ENCODE measurements at regions not wholly inside any gene's neighbourhood (a gene's known extent, or its start where the extent isn't known, plus 50 kb on each side); places are given as distances from the start of the nearest gene placed in this dataset.
"Not testable (repeated sequence)": the region's sequence is repeated elsewhere in the genome, so short reads cannot be mapped to it uniquely, and the experiment has no call there.

- FAIRE-seq, result no peak
Observed at GRCh38 chr13:74761801-74762757, 627.9 kb upstream of the KLF12 start.

GRCh38 chr13:74758188-74758587, 624.0 kb upstream of the KLF12 start:
- no peak for FAIRE-seq
- no peak for TF ChIP-seq POLR2A (IDR thresholded peaks at IDR 0.05; ENCODE audit: low read depth, low read length)
- no peak for DNase-seq (ENCODE audit: insufficient read length, low spot score)

More at GRCh38 chr13:74761801-74762757, 627.9 kb upstream of the KLF12 start:
- no peak for DNase-seq (ENCODE audit: insufficient read length, low spot score)
- no peak for TF ChIP-seq POLR2A (IDR thresholded peaks at IDR 0.05; ENCODE audit: low read depth, low read length)

GRCh38 chr13:74755065-74755464, 620.9 kb upstream of the KLF12 start:
- FAIRE-seq (no peak), DNase-seq (ENCODE audit: insufficient read length, low spot score) (no peak)
- no peak for TF ChIP-seq POLR2A (IDR thresholded peaks at IDR 0.05; ENCODE audit: low read depth, low read length)

GRCh38 chr13:74751739-74752138, 617.5 kb upstream of the KLF12 start:
- FAIRE-seq (no peak), DNase-seq (ENCODE audit: insufficient read length, low spot score) (no peak)
- TF ChIP-seq POLR2A (IDR thresholded peaks at IDR 0.05; ENCODE audit: low read depth, low read length), result no peak

GRCh38 chr13:74747186-74747955, 613.2 kb upstream of the KLF12 start:
- no peak for FAIRE-seq
- DNase-seq (ENCODE audit: insufficient read length, low spot score), result no peak
- TF ChIP-seq POLR2A (IDR thresholded peaks at IDR 0.05; ENCODE audit: low read depth, low read length), result no peak

- no peak for DNase-seq (ENCODE audit: insufficient read length, low spot score)
- TF ChIP-seq POLR2A (IDR thresholded peaks at IDR 0.05; ENCODE audit: low read depth, low read length), result no peak
- FAIRE-seq, result no peak
Observed at GRCh38 chr13:74743992-74744391, 609.8 kb upstream of the KLF12 start.

GRCh38 chr13:74741732-74742131, 607.5 kb upstream of the KLF12 start:
- DNase-seq (ENCODE audit: insufficient read length, low spot score) (no peak), FAIRE-seq (no peak)
- TF ChIP-seq POLR2A (IDR thresholded peaks at IDR 0.05; ENCODE audit: low read depth, low read length), result no peak

- no peak for DNase-seq (ENCODE audit: insufficient read length, low spot score)
- no peak for TF ChIP-seq POLR2A (IDR thresholded peaks at IDR 0.05; ENCODE audit: low read depth, low read length)
Observed at GRCh38 chr13:74732736-74733385, 598.7 kb upstream of the KLF12 start.

GRCh38 chr13:74731731-74732130, 597.5 kb upstream of the KLF12 start:
- DNase-seq (ENCODE audit: insufficient read length, low spot score), result no peak
- no peak for FAIRE-seq
- no peak for TF ChIP-seq POLR2A (IDR thresholded peaks at IDR 0.05; ENCODE audit: low read depth, low read length)

More at GRCh38 chr13:74732736-74733385, 598.7 kb upstream of the KLF12 start:
- no peak for FAIRE-seq

GRCh38 chr13:74730556-74731331, 596.5 kb upstream of the KLF12 start:
- FAIRE-seq (no peak), DNase-seq (ENCODE audit: insufficient read length, low spot score) (no peak)
- no peak for TF ChIP-seq POLR2A (IDR thresholded peaks at IDR 0.05; ENCODE audit: low read depth, low read length)

- FAIRE-seq (no peak), DNase-seq (ENCODE audit: insufficient read length, low spot score) (no peak)
Observed at GRCh38 chr13:74726206-74726605, 592.0 kb upstream of the KLF12 start.

GRCh38 chr13:74718232-74718842, 584.1 kb upstream of the KLF12 start:
- not testable (repeated sequence) for DNase-seq (ENCODE audit: insufficient read length, low spot score); FAIRE-seq

More at GRCh38 chr13:74726206-74726605, 592.0 kb upstream of the KLF12 start:
- TF ChIP-seq POLR2A (IDR thresholded peaks at IDR 0.05; ENCODE audit: low read depth, low read length), result no peak

- FAIRE-seq, result no peak
- TF ChIP-seq POLR2A (IDR thresholded peaks at IDR 0.05; ENCODE audit: low read depth, low read length), result no peak
- DNase-seq (ENCODE audit: insufficient read length, low spot score), result no peak
Observed at GRCh38 chr13:74715718-74716117, 581.5 kb upstream of the KLF12 start.
